DOHH2 (cell line): ENCODE measurements at regions not wholly inside any gene's neighbourhood (a gene's known extent, or its start where the extent isn't known, plus 50 kb on each side); places are given as distances from the start of the nearest gene placed in this dataset.

Experiments used
- CTCF ChIP-seq: fragments of 200-600 bp; sonication (generic); IDR thresholded peaks from one replicate; pipeline ENCODE4 v1.5.1; 2014; ENCODE audit warnings: antibody characterized with exemption, mild to moderate bottlenecking, low read depth, low read length; ENCODE audit not compliant: poor library complexity, severe bottlenecking
- EZH2phosphoT487 ChIP-seq: fragments of 200-600 bp; sonication (generic); IDR thresholded peaks from 2 replicates; pipeline ENCODE4 v1.6.1; 2017; ENCODE audit warnings: borderline replicate concordance, mild to moderate bottlenecking, antibody characterized with exemption, low read length, moderate library complexity, mixed read lengths

GRCh38 chr10:59063491-59063890 lies 113.0 kb upstream of the PHYHIPL start:
- TF ChIP-seq CTCF, result no peak
- no peak for TF ChIP-seq EZH2phosphoT487
